B cell (primary cell): ENCODE measurements at regions not wholly inside any gene's neighbourhood (a gene's known extent, or its start where the extent isn't known, plus 50 kb on each side); places are given as distances from the start of the nearest gene placed in this dataset.

Experiments used
- ATAC-seq: fragments of 200-7000 bp; cut with Tn5 transposase; one replicate; pipeline ENCODE4 v1.10.0; 2021; ENCODE audit warnings: low read depth, mild to moderate bottlenecking, moderate number of reproducible peaks, moderate library complexity
- CTCF ChIA-PET: fragments of 350-600 bp; sonication (Branson Sonifier 250); formaldehyde crosslinking; loops from one replicate; lab custom pipeline; 2021; ENCODE audit warnings: antibody characterized with exemption, inconsistent platforms; lab: Charles Lee
- POLR2A ChIA-PET: fragments of 350-600 bp; sonication (Branson Sonifier 250); formaldehyde crosslinking; loops from one replicate; lab custom pipeline; 2021; ENCODE audit warnings: antibody characterized with exemption; lab: Charles Lee
- DNase-seq: peaks from one replicate; pipeline ENCODE4 v3.0.0; 2013
- H2AFZ ChIP-seq: 2 replicates; pipeline ENCODE4 v1.6.1; 2012; ENCODE audit warnings: mild to moderate bottlenecking, low read depth, low read length; ENCODE audit not compliant: insufficient read depth, poor library complexity, severe bottlenecking
- H3K27ac ChIP-seq, 2 donors: 1 replicate in 1 of 2; 2 replicates in 1 of 2; pipeline ENCODE4 v1.5.1; 2012 to 2013; ENCODE audit warnings: low read length in 2 of 2, mild to moderate bottlenecking in 2 of 2, moderate library complexity in 1 of 2
- H3K27me3 ChIP-seq, 4 experiments: fragments of 200-600 bp in 1 of 4; sonication (generic) in 1 of 4; replicated peaks in 1 of 4; 1 replicate in 2 of 4; 2 replicates in 2 of 4; pipeline versions ENCODE4 v1.6.1 to v1.7.0; 2013 to 2016; ENCODE audit warnings: low read length in 3 of 4, mild to moderate bottlenecking in 2 of 4, mixed read lengths in 1 of 4, moderate library complexity in 1 of 4; ENCODE audit not compliant: insufficient read depth in 4 of 4, control insufficient read depth in 3 of 4; ENCODE audit errors: control extremely low read depth in 1 of 4
- H3K36me3 ChIP-seq, 2 experiments: replicated peaks in 1 of 2; 1 replicate in 1 of 2; 2 replicates in 1 of 2; pipeline versions ENCODE4 v1.6.1 to v1.7.1; 2013; ENCODE audit warnings: low read length in 1 of 2; ENCODE audit not compliant: insufficient read depth in 2 of 2, control insufficient read depth in 1 of 2; ENCODE audit errors: control extremely low read depth in 1 of 2, extremely low read depth in 1 of 2
- H3K4me1 ChIP-seq, 2 donors: fragments of 200-600 bp in 1 of 2; sonication (generic) in 1 of 2; 1 replicate in 1 of 2; 2 replicates in 1 of 2; pipeline versions ENCODE4 v1.5.1 to v1.6.1; 2013 to 2017; ENCODE audit warnings: low read length in 2 of 2; ENCODE audit not compliant: control insufficient read depth in 2 of 2, insufficient read depth in 2 of 2
- H3K4me2 ChIP-seq: replicated peaks from 2 replicates; pipeline ENCODE3; 2012; ENCODE audit warnings: mild to moderate bottlenecking, low read depth, low read length; ENCODE audit not compliant: poor library complexity, severe bottlenecking
- H3K4me3 ChIP-seq, 5 experiments: fragments of 200-600 bp in 1 of 5; sonication (generic) in 1 of 5; 1 replicate in 3 of 5; 2 replicates in 2 of 5; pipeline versions ENCODE4 v1.5.1 to v1.7.0; 2011 to 2016; ENCODE audit warnings: low read length in 4 of 5, mild to moderate bottlenecking in 4 of 5, low read depth in 2 of 5, control low read depth in 1 of 5, moderate library complexity in 1 of 5; ENCODE audit not compliant: insufficient read depth in 1 of 5; ENCODE audit errors: control extremely low read depth in 1 of 5, extremely low read depth in 1 of 5
- H3K79me2 ChIP-seq: fragments of 200-600 bp; sonication (generic); one replicate; pipeline ENCODE4 v1.6.0; 2016; ENCODE audit warnings: low read length; ENCODE audit not compliant: control insufficient read depth, insufficient read depth
- H3K9ac ChIP-seq: fragments of 200-600 bp; sonication (generic); 2 replicates; pipeline ENCODE4 v1.6.1; 2017; ENCODE audit warnings: mild to moderate bottlenecking, low read length, moderate library complexity
- H3K9me3 ChIP-seq, 3 donors: one replicate each; pipeline versions ENCODE4 v1.6.1 to v1.7.1; 2013; ENCODE audit warnings: low read length in 2 of 3; ENCODE audit not compliant: control insufficient read depth in 2 of 3, insufficient read depth in 1 of 3; ENCODE audit errors: control extremely low read depth in 1 of 3
- H4K20me1 ChIP-seq: 2 replicates; pipeline ENCODE4 v1.6.0; 2012; ENCODE audit warnings: mild to moderate bottlenecking, low read length; ENCODE audit not compliant: insufficient read depth, control insufficient read depth, poor library complexity, severe bottlenecking
- H3K27ac Mint-ChIP-seq: one replicate; pipeline ENCODE4 v1.8.0; 2021; ENCODE audit warnings: mixed read lengths
- H3K27me3 Mint-ChIP-seq: one replicate; pipeline ENCODE4 v1.8.0; 2021; ENCODE audit warnings: mixed read lengths
- H3K4me1 Mint-ChIP-seq: one replicate; pipeline ENCODE4 v1.8.0; 2021; ENCODE audit warnings: mixed read lengths
- H3K4me3 Mint-ChIP-seq: one replicate; pipeline ENCODE4 v1.8.0; 2021; ENCODE audit warnings: mixed read lengths
- H3K9me3 Mint-ChIP-seq: one replicate; pipeline ENCODE4 v1.8.0; 2022; ENCODE audit warnings: mixed read lengths; ENCODE audit not compliant: insufficient read depth
- EZH2 ChIP-seq: IDR thresholded peaks from 2 replicates; pipeline ENCODE4 v1.6.1; 2012; ENCODE audit warnings: borderline replicate concordance, low read depth, mild to moderate bottlenecking, moderate library complexity, low read length; ENCODE audit not compliant: insufficient read depth, poor library complexity, severe bottlenecking
- WGBS: methylation state at CpG from one replicate; pipeline ENCODE4 v1.1.5; 2013; ENCODE audit warnings: missing lambda C conversion rate; ENCODE audit not compliant: insufficient coverage; 5-methylcytosine and 5-hydroxymethylcytosine counted together
- intact Hi-C: fragments of 100-400 bp; cut with micrococcal nuclease; formaldehyde crosslinking; loops from one replicate; pipeline ENCODE4 v1.10.0; 2022
- TF ChIP-seq, protein P1 (sequence below): fragments of 200-600 bp; IDR thresholded peaks from one replicate; pipeline ENCODE4 v1.8.0; 2022; ENCODE audit warnings: antibody characterized with exemption, mild to moderate bottlenecking

DNA sequence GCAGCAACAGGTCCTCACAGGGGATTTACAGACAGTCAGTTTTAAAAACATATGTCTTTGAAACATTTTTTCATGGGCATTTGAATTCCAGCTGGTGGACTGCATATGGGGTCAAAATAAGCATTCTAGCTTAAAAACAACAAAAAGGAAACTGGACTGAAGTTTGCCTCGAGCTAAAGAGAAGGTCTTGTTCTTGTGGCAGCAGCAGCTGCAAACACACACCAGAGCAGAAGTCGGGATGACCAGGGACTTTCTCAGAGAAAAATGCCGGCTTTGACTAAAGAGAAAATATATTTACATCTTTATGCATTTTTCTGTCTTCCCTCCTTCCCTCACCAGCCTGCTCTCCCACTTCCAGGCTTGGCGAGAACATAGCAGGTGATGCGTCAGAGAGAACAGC is 361.4 kb downstream of the CXCL12 start:
- Histone ChIP-seq H3K36me3 (no peaks in the 10 kb centered on the region), H3K79me2 (no peaks in the 10 kb centered on the region), H2AFZ (no peak overlapping the region), H3K9me3 (peaks cover 0 to 3% (median 0%) of the 10 kb centered on the region in 3 donors), H3K9ac (no peak overlapping the region), H4K20me1 (no peaks in the 10 kb centered on the region), H3K4me3 (no peak overlapping the region), H3K4me1 (no peaks in the 10 kb centered on the region), H3K4me2 (no peak overlapping the region), H3K27ac (no peak overlapping the region), H3K27me3 (no peaks in the 10 kb centered on the region)
- ChIA-PET POLR2A (no interaction called here), CTCF (no interaction called here)
- WGBS, result no CpG with 5 or more reads among the region's 5 CpGs
- H3K4me3 Mint-ChIP-seq, result no peak overlapping the region
- no peak for ATAC-seq
- no peaks in the 10 kb centered on the region for H3K9me3 Mint-ChIP-seq
- peaks cover 3% of the 10 kb centered on the region for H3K27me3 Mint-ChIP-seq
- H3K27ac Mint-ChIP-seq, result no peak overlapping the region
- H3K4me1 Mint-ChIP-seq, result no peaks in the 10 kb centered on the region
- TF ChIP-seq EZH2, result no peak
- TF ChIP-seq, protein P1, sequence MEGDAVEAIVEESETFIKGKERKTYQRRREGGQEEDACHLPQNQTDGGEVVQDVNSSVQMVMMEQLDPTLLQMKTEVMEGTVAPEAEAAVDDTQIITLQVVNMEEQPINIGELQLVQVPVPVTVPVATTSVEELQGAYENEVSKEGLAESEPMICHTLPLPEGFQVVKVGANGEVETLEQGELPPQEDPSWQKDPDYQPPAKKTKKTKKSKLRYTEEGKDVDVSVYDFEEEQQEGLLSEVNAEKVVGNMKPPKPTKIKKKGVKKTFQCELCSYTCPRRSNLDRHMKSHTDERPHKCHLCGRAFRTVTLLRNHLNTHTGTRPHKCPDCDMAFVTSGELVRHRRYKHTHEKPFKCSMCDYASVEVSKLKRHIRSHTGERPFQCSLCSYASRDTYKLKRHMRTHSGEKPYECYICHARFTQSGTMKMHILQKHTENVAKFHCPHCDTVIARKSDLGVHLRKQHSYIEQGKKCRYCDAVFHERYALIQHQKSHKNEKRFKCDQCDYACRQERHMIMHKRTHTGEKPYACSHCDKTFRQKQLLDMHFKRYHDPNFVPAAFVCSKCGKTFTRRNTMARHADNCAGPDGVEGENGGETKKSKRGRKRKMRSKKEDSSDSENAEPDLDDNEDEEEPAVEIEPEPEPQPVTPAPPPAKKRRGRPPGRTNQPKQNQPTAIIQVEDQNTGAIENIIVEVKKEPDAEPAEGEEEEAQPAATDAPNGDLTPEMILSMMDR, result no peak
- no peak for DNase-seq
- intact Hi-C loops, result no loop called here

DNA sequence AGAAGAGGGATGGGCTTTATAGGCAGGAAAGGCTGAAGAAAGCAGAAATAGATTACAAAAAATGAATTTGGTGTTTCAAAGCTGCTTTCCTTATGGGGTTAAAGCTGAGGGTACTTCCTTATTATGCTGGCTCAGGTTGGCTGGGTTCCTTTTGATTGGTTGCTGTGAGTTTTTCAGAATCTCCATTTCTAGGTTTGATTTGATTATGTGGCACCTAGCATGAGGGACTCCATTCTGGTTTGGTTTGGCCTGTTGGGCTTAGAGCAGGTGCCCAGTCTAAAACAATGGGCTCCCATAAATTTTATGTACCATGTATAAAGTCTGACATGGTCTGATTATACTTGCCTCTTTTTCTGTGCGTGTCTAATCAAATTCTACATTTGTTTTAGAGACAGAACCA is 362.7 kb downstream of the CXCL12 start:
- no peak for ATAC-seq

More for the DNA sequence above, 362.7 kb downstream of the CXCL12 start:
- intact Hi-C loops, result no loop called here
- Histone ChIP-seq H3K4me3 (no peak overlapping the region), H3K9me3 (peaks cover 0 to 3% (median 0%) of the 10 kb centered on the region in 3 donors), H3K36me3 (no peaks in the 10 kb centered on the region), H3K27ac (no peak overlapping the region), H3K79me2 (no peaks in the 10 kb centered on the region), H3K9ac (no peak overlapping the region), H3K4me1 (no peaks in the 10 kb centered on the region), H3K27me3 (no peaks in the 10 kb centered on the region), H2AFZ (no peak overlapping the region), H3K4me2 (no peak overlapping the region), H4K20me1 (no peaks in the 10 kb centered on the region)
- Mint-ChIP-seq H3K4me3 (no peak overlapping the region), H3K4me1 (no peaks in the 10 kb centered on the region), H3K27ac (no peak overlapping the region), H3K9me3 (no peaks in the 10 kb centered on the region), H3K27me3 (peaks cover 3% of the 10 kb centered on the region)
- ChIA-PET CTCF (no interaction called here), POLR2A (no interaction called here)
- TF ChIP-seq, protein P1, result no peak
- no peak for TF ChIP-seq EZH2
- no peak for DNase-seq
- WGBS, result 100% methylated on average over 1 of the region's 1 CpG
